ENCODE measurements at regions not wholly inside any gene's neighbourhood (a gene's known extent, or its start where the extent isn't known, plus 50 kb on each side); places are given as distances from the start of the nearest gene placed in this dataset.
"Not testable (repeated sequence)": the region's sequence is repeated elsewhere in the genome, so short reads cannot be mapped to it uniquely, and the experiment has no call there.

GRCh38 chr1:20413136-20413775 is 72.8 kb downstream of the CAMK2N1 start:
- Histone ChIP-seq H3K4me3 (no peak overlapping the region), H3K27ac (no peak overlapping the region), H3K27me3 (peaks cover 0 to 15% (median 1%) of the 10 kb centered on the region in 3 donors), H3K4me1 (no peaks in the 10 kb centered on the region), H3K36me3 (no peaks in the 10 kb centered on the region), H3K9me3 (no peaks in the 10 kb centered on the region)
- no peak for TF ChIP-seq CTCF (IDR thresholded peaks at IDR 0.05)
- TF ChIP-seq EP300 (IDR thresholded peaks at IDR 0.05): no peak
- TF ChIP-seq POLR2AphosphoS5 (IDR thresholded peaks at IDR 0.05): no peak
- no peak for TF ChIP-seq POLR2A (IDR thresholded peaks at IDR 0.05)
- no peak for DNase-seq
- intact Hi-C loops (cut with DNase I; ENCODE audit: low total_unique reads): no loop called here
- WGBS, 5 donors: 66 to 77% (median 67%) methylated on average over 11 of the region's 11 CpGs

GRCh38 chr1:20411196-20411980 is 74.6 kb downstream of the CAMK2N1 start:
- intact Hi-C loops (cut with DNase I; ENCODE audit: low total_unique reads): no loop called here
- H3K27ac ChIP-seq: no peak overlapping the region
- no peak overlapping the region for H3K4me3 ChIP-seq
- no peak for TF ChIP-seq POLR2A (IDR thresholded peaks at IDR 0.05)
- H3K4me1 ChIP-seq: no peaks in the 10 kb centered on the region
- 56 to 71% (median 66%) methylated on average over 10 of the region's 10 CpGs for WGBS, 5 donors
- H3K36me3 ChIP-seq: no peaks in the 10 kb centered on the region
- DNase-seq: no peak
- H3K27me3 ChIP-seq: peaks cover 0 to 15% (median 0%) of the 10 kb centered on the region in 3 donors
- no peaks in the 10 kb centered on the region for H3K9me3 ChIP-seq

GRCh38 chr1:20410503-20410902 is 75.5 kb downstream of the CAMK2N1 start:
- Histone ChIP-seq H3K27me3 (peaks cover 0 to 21% (median 7%) of the 10 kb centered on the region in 3 donors), H3K36me3 (no peaks in the 10 kb centered on the region), H3K4me3 (no peak overlapping the region), H3K9me3 (no peaks in the 10 kb centered on the region), H3K27ac (no peak overlapping the region), H3K4me1 (no peaks in the 10 kb centered on the region)
- intact Hi-C loops (cut with DNase I; ENCODE audit: low total_unique reads): no loop called here
- TF ChIP-seq CTCF (IDR thresholded peaks at IDR 0.05) (no peak), POLR2A (IDR thresholded peaks at IDR 0.05) (no peak), EP300 (IDR thresholded peaks at IDR 0.05) (no peak), POLR2AphosphoS5 (IDR thresholded peaks at IDR 0.05) (no peak)
- no peak for DNase-seq
- 86 to 94% (median 92%) methylated on average over 1 of the region's 1 CpG for WGBS, 5 donors

GRCh38 chr1:20409971-20410370 is 76.0 kb downstream of the CAMK2N1 start:
- no peak for DNase-seq
- no peaks in the 10 kb centered on the region for H3K4me1 ChIP-seq
- intact Hi-C loops (cut with DNase I; ENCODE audit: low total_unique reads): no loop called here
- no peak overlapping the region for H3K27ac ChIP-seq
- H3K27me3 ChIP-seq: peaks cover 0 to 27% (median 12%) of the 10 kb centered on the region in 3 donors
- H3K9me3 ChIP-seq: no peaks in the 10 kb centered on the region
- no peaks in the 10 kb centered on the region for H3K36me3 ChIP-seq
- 49 to 67% (median 59%) methylated on average over 8 of the region's 8 CpGs for WGBS, 5 donors
- TF ChIP-seq EP300 (IDR thresholded peaks at IDR 0.05) (no peak), POLR2A (IDR thresholded peaks at IDR 0.05) (no peak), POLR2AphosphoS5 (IDR thresholded peaks at IDR 0.05) (no peak)
- no peak overlapping the region for H3K4me3 ChIP-seq

GRCh38 chr1:20409012-20409411 is 77.0 kb downstream of the CAMK2N1 start:
- WGBS, 5 donors: 83 to 90% (median 86%) methylated on average over 3 of the region's 3 CpGs

GRCh38 chr1:20408133-20408650 is 77.8 kb downstream of the CAMK2N1 start:
- WGBS, 5 donors: 66 to 89% (median 77%) methylated on average over 6 of the region's 6 CpGs
- DNase-seq; H3K27ac ChIP-seq; intact Hi-C loops (cut with DNase I; ENCODE audit: low total_unique reads); H3K4me3 ChIP-seq; H3K9me3 ChIP-seq; H3K4me1 ChIP-seq; H3K36me3 ChIP-seq: not testable (repeated sequence)
- peaks cover 0 to 38% (median 27%) of the 10 kb centered on the region in 3 donors for H3K27me3 ChIP-seq

More at GRCh38 chr1:20409012-20409411, 77.0 kb downstream of the CAMK2N1 start:
- H3K9me3 ChIP-seq: no peaks in the 10 kb centered on the region
- H3K4me1 ChIP-seq: no peaks in the 10 kb centered on the region
- no peak overlapping the region for H3K4me3 ChIP-seq
- H3K27me3 ChIP-seq: peaks cover 0 to 30% (median 19%) of the 10 kb centered on the region in 3 donors
- no peaks in the 10 kb centered on the region for H3K36me3 ChIP-seq
- intact Hi-C loops (cut with DNase I; ENCODE audit: low total_unique reads): no loop called here
- DNase-seq: no peak
- TF ChIP-seq EP300 (IDR thresholded peaks at IDR 0.05) (no peak), CTCF (IDR thresholded peaks at IDR 0.05) (no peak), POLR2A (IDR thresholded peaks at IDR 0.05) (no peak), POLR2AphosphoS5 (IDR thresholded peaks at IDR 0.05) (no peak)
- no peak overlapping the region for H3K27ac ChIP-seq

All from stomach (tissue), 8 donors.